ENCODE measurements at regions not wholly inside any gene's neighbourhood (a gene's known extent, or its start where the extent isn't known, plus 50 kb on each side); places are given as distances from the start of the nearest gene placed in this dataset.

DNA sequence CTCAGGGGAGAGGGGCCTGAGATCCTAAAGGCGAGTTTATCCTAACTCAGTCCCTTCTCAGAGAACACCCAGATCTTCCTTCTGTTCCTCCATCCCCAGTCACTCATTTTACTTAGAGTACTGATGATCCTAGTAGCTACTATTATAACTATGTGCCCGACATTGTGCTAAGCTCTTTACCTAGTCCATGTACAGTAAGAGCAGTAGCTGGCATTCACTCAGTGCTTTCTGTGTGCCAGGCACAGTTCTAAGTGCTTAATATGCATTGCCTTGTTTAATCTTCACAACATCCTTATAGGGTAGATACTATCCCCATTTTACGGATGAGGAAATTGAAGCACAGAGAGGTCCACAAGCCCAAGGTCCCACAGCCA, 58.3 kb downstream of the FRMPD3 start:
- TF ChIP-seq CTCF (IDR thresholded peaks at IDR 0.05), result no peak
- no peak for TF ChIP-seq ZFX (IDR thresholded peaks at IDR 0.05; ENCODE audit: borderline replicate concordance)
